ENCODE measurements at regions not wholly inside any gene's neighbourhood (a gene's known extent, or its start where the extent isn't known, plus 50 kb on each side); places are given as distances from the start of the nearest gene placed in this dataset.

- Histone ChIP-seq H3K4me1 (no peaks in the 10 kb centered on the region), H3K4me3 (no peak overlapping the region), H3K27ac (no peak overlapping the region), H3K36me3 (no peaks in the 10 kb centered on the region), H3K9me3 (no peaks in the 10 kb centered on the region), H3K27me3 (no peaks in the 10 kb centered on the region)
- 90 to 91% methylated on average over 3 of the region's 3 CpGs for WGBS, 2 donors
- no peak for DNase-seq
- TF ChIP-seq CTCF (IDR thresholded peaks at IDR 0.05), result no peak
- TF ChIP-seq POLR2AphosphoS5 (IDR thresholded peaks at IDR 0.05), result no peak
- TF ChIP-seq POLR2A (IDR thresholded peaks at IDR 0.05), result no peak
- TF ChIP-seq EP300 (IDR thresholded peaks at IDR 0.05), result no peak
- intact Hi-C loops (cut with DNase I), result no loop called here
Measured at GRCh38 chr5:173709145-173709544, 92.7 kb upstream of the BOD1 start.

GRCh38 chr5:173709761-173710160 lies 93.3 kb upstream of the BOD1 start:
- TF ChIP-seq POLR2A (IDR thresholded peaks at IDR 0.05) (no peak), EP300 (IDR thresholded peaks at IDR 0.05) (no peak), POLR2AphosphoS5 (IDR thresholded peaks at IDR 0.05) (no peak), CTCF (IDR thresholded peaks at IDR 0.05) (no peak)
- no peak for DNase-seq
- intact Hi-C loops (cut with DNase I), result no loop called here
- Histone ChIP-seq H3K36me3 (no peaks in the 10 kb centered on the region), H3K27me3 (no peaks in the 10 kb centered on the region), H3K9me3 (no peaks in the 10 kb centered on the region), H3K4me1 (no peaks in the 10 kb centered on the region), H3K27ac (no peak overlapping the region), H3K4me3 (no peak overlapping the region)
- WGBS, 2 donors, result 79 to 80% methylated on average over 6 of the region's 6 CpGs

DNA sequence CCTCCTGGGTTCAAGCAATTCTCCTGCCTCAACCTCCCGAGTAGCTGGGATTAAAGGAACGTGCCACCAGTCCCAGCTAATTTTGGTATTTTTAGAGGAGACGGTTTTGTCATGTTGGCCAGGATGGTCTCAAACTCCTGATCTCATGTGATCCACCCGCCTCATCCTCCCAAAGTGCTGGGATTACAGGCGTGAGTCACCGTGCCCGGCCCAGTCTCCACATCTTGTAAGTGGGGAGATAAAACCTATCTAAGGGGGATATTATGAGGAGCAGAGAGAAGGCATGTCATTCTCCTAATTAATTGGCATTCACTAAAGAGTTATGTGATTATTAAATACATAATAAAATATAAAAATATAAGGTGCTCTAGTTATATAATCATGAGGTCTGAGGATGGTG lies 94.1 kb upstream of the BOD1 start:
- DNase-seq, result no peak
- intact Hi-C loops (cut with DNase I), result no loop called here
- Histone ChIP-seq H3K9me3 (no peaks in the 10 kb centered on the region), H3K4me1 (no peaks in the 10 kb centered on the region), H3K36me3 (no peaks in the 10 kb centered on the region), H3K4me3 (no peak overlapping the region), H3K27me3 (no peaks in the 10 kb centered on the region), H3K27ac (no peak overlapping the region)
- no peak for TF ChIP-seq CTCF (IDR thresholded peaks at IDR 0.05)
- no peak for TF ChIP-seq POLR2A (IDR thresholded peaks at IDR 0.05)
- TF ChIP-seq EP300 (IDR thresholded peaks at IDR 0.05), result no peak
- no peak for TF ChIP-seq POLR2AphosphoS5 (IDR thresholded peaks at IDR 0.05)
- 95 to 96% methylated on average over 7 of the region's 7 CpGs for WGBS, 2 donors

- intact Hi-C loops (cut with DNase I), result no loop called here
- Histone ChIP-seq H3K9me3 (no peaks in the 10 kb centered on the region), H3K4me3 (no peak overlapping the region), H3K27me3 (no peaks in the 10 kb centered on the region), H3K36me3 (no peaks in the 10 kb centered on the region), H3K27ac (no peak overlapping the region), H3K4me1 (no peaks in the 10 kb centered on the region)
- TF ChIP-seq CTCF (IDR thresholded peaks at IDR 0.05) (no peak), POLR2A (IDR thresholded peaks at IDR 0.05) (no peak), EP300 (IDR thresholded peaks at IDR 0.05) (no peak), POLR2AphosphoS5 (IDR thresholded peaks at IDR 0.05) (no peak)
- DNase-seq, result no peak
- WGBS, 2 donors, result 90 to 95% methylated on average over 2 of the region's 2 CpGs
Measured at GRCh38 chr5:173711466-173711865, 95.0 kb upstream of the BOD1 start.

DNA sequence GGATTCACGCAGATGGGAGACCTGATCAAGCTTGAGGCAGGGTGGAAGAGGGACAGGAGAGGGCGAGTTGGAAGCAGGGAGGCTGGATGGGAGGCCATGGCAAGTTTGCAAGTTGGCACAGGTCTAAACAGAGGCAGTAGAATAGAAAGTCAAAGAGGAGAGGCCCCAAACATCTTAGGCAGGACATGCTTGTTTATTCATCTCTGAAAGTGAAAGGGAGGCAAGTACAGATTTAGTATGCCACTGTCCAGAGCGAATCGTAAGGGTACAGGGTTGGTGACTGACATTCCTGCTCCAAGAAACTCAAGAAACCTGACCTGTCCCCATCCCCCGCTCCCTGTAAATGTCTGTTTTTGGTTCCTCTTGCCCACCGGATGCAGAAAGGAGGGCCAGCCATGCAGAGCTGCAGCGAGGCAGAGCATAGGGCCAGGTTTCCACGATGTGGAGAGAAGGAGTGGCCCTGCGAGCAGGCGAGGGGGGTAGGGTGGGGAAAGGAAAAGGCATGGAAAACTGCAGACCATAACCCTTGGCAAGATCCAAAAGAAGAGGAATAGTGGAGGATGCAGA lies 96.2 kb upstream of the BOD1 start:
- no peaks in the 10 kb centered on the region for H3K36me3 ChIP-seq
- no peaks in the 10 kb centered on the region for H3K4me1 ChIP-seq
- H3K4me3 ChIP-seq, result no peak overlapping the region
- intact Hi-C loops (cut with DNase I), result no loop called here
- DNase-seq, result no peak
- H3K9me3 ChIP-seq, result no peaks in the 10 kb centered on the region
- H3K27me3 ChIP-seq, result no peaks in the 10 kb centered on the region
- 75 to 88% methylated on average over 10 of the region's 10 CpGs for WGBS, 2 donors
- TF ChIP-seq CTCF (IDR thresholded peaks at IDR 0.05), result no peak
- no peak for TF ChIP-seq POLR2AphosphoS5 (IDR thresholded peaks at IDR 0.05)
- TF ChIP-seq EP300 (IDR thresholded peaks at IDR 0.05), result no peak
- TF ChIP-seq POLR2A (IDR thresholded peaks at IDR 0.05), result no peak
- no peak overlapping the region for H3K27ac ChIP-seq
